ENCODE measurements at regions not wholly inside any gene's neighbourhood (a gene's known extent, or its start where the extent isn't known, plus 50 kb on each side); places are given as distances from the start of the nearest gene placed in this dataset.
"Not testable (repeated sequence)": the region's sequence is repeated elsewhere in the genome, so short reads cannot be mapped to it uniquely, and the experiment has no call there.

DNA sequence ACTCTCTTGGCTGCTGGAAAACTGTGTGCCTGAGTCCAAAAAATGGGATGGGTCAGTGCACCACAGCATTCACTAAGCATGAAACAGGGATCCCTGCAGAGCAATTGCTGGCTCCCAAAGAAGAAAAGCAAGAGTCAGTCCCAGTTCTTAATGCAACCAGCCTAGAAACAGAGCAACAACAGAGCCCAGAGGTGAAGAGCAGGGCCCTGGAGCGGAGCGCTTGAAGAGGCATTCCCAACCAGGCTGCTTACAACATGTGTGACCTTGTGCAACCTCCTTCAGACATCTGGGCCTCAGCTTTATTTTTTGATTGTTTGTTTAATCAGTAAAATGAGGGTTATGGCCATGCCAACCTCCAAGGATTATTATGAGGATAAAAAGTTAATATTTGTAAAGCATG, 543.7 kb upstream of the COBL start:
- DNase-seq (ENCODE audit: extremely low read depth in 1 of 2, low read depth in 1 of 2) = no peak

DNA sequence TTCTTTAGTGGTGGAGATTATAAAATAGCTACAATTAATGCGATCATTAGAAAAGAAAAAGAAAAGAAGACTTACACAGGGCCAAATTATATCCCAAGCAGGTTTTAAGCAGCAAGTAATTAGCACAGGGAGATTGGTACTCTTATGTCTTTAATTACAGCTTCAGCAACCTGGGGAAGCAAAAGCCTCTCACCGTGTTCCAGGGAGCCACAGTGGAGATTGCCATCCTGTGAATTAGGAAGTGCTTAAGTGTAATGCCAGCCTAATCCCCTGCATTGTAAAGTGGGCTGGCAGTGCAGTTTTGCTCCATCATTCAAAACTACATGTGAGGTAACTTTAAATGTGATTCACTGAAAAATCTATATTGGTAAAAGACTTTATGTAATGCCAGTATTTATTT, 533.5 kb upstream of the COBL start:
- no peak for DNase-seq (ENCODE audit: extremely low read depth in 1 of 2, low read depth in 1 of 2)

DNA sequence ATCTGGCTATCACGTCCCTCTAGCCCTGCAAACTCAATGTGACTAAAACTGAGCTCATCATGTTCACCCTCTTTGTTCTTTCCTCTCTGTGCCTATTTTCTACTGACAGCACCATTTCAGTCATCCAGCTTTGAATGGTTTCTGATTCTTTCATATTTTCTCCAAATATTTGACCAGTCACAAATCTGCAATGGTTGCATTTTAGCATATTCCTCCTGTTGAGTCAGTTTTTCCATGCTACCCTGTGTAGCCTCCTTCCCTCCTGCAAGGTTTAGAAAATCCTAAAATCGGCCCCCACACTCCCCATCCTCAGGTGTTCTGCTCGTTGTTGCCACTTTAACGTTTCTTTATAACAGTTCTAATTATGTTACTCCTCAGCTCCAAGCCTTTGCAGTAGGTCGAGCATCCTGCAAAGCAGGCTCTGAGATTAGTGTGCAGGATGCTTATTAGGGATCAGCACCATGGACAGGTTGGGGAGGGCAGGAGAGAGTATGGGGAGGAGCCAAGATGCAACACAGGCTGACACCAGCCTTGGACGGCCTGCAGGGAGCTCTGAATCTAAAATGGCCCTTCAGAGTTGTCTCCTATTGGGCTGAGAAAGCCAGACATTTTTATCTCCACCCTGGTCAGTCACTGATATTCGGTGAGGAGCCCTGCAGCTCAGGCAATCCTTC, 531.0 kb upstream of the COBL start:
- DNase-seq (ENCODE audit: extremely low read depth in 1 of 2, low read depth in 1 of 2) = no peak

DNA sequence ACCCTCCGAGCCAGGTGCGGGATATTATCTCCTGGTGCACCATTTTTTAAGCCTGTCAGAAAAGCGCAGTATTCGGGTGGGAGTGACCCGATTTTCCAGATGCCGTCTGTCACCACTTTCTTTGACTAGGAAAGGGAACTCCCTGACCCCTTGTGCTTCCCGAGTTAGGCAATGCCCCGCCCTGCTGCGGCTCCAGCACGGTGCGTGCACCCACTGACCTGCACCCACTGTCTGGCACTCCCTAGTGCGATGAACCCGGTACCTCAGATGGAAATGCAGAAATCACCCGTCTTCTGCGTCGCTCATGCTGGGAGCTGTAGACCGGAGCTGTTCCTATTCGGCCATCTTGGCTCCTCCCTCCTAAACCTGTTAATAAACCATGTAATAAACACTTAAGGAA, 522.5 kb upstream of the COBL start:
- not testable (repeated sequence) for DNase-seq (ENCODE audit: extremely low read depth in 1 of 2, low read depth in 1 of 2)

DNA sequence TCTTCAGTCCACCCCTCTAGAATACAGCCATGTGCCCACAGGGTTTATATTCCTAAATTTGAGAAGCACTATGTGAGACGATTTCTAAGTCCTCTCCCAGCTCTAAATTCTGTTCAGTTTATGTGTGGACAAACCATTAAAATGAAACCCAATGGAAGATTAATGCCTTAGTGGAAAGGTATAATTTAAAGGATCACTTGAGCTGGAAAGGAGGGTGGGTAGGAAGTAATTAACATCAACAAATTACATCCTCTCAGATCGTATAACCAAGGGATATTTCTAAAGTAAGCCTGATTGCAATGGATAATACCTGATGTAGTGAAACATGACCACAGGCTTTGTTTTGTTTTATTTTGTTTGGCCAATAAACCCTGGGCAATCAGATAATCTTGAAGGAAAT, 511.0 kb upstream of the COBL start:
- no peak for DNase-seq (ENCODE audit: extremely low read depth in 1 of 2, low read depth in 1 of 2)

DNA sequence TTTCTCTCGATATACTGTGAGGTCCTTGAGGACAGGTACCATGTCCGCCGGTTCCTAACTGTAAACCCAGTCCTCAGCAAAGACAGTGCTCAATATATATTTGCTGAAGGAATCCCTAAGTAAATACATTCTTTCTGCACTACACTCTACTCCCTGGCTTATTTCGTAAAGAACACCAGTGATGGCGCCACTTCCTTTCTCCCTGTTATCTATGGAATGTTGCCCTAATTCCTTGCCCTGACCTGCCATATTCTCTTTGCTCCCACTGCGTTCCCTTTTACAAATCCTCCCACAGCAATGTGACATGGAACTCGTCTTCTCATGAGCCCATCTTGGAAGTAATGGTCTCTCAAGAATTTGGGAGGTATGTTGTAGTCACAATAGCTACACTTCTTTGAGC, 507.4 kb upstream of the COBL start:
- DNase-seq (ENCODE audit: extremely low read depth in 1 of 2, low read depth in 1 of 2) = no peak

DNA sequence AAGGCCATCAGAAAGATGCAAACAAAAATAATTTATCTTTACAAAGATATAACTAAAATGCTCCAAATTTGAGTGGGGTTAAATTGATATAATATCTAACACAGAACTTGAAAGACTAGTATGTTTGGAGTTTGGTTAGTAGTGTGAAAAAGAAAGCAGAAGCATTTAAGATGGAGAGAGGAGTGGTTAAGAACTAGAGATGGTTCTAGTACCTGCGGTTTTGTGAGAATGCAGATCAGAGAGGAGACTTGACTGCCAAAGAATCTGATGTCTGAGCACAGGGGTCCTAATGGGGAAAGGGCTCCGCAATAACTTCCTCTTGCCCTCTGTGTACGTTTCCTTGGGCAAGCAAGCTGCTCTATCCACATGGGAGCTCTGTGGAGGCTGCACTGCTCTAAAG, 506.8 kb upstream of the COBL start:
- DNase-seq (ENCODE audit: extremely low read depth in 1 of 2, low read depth in 1 of 2) = no peak

DNA sequence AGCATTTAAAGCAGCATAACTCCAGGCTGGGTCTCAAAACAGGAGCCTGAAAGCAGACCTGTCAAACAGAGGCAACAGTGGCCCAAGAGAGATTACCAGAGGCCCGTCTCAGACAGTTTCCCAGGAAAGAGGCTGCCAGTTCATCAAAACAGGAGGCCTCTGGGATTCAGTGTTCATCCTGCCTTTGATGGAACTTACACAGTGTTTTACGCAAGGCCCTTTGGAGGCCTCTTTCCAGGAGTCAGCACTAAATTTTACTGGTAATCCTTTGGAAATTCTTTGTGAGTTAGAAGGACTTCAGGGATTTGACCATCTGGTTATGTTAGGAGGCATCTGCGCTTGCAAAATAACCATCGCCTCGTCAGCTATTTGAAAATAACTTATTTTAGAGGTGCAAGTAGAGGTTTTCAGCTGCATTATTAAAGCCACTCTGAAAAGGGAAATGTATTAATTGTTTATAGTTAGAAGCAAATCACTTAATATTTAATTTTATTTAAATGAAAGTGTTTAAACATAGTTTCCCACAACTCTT, 501.2 kb upstream of the COBL start:
- no peak for DNase-seq (ENCODE audit: extremely low read depth in 1 of 2, low read depth in 1 of 2)

DNA sequence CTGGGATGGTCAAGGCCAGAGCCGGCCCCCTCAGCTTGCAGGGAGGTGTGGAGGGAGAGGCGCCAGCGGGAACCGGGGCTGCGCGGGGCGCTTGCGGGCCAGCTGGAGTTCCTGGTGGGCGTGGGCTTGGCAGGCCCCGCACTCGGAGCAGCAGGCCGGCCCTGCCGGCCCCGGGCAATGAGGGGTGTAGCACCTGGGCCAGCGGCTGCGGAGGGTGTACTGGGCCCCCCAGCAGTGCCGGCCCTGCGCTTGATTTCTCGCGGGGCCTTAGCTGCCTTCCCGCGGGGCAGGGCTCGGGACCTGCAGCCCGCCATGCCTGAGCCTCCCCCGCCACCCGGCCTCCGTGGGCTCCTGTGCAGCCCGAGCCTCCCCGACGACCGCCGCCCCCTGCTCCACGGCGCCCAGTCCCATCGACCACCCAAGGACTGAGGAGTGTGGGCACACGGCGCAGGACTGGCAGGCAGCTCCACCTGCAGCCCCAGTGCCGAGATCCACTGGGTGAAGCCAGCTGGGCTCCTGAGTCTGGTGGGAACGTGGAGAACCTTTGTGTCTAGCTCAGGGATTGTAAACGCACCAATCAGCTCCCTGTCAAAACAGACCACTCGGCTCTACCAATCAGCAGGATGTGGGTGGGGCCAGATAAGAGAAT, 489.3 kb upstream of the COBL start:
- not testable (repeated sequence) for DNase-seq (ENCODE audit: extremely low read depth in 1 of 2, low read depth in 1 of 2)

DNA sequence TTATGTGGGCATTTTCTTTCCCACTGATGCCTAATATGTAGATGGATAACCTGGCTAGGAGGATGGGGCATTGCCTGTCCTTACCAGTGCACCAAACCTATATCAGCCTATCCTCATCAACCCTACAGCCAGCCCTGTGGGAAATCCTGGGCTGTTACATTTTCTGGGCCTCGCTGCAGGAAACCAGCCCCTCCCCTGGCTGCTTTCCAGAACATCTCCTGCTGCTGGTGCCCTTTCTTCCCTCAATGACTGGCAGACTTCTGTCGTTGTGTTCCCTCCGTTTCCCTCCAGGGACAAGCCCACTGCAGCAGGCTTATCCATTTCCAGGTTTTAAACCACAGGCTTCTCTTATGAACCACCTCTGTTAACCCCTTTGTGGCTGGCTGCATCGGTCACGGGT, 486.1 kb upstream of the COBL start:
- DNase-seq (ENCODE audit: extremely low read depth in 1 of 2, low read depth in 1 of 2) = no peak

DNA sequence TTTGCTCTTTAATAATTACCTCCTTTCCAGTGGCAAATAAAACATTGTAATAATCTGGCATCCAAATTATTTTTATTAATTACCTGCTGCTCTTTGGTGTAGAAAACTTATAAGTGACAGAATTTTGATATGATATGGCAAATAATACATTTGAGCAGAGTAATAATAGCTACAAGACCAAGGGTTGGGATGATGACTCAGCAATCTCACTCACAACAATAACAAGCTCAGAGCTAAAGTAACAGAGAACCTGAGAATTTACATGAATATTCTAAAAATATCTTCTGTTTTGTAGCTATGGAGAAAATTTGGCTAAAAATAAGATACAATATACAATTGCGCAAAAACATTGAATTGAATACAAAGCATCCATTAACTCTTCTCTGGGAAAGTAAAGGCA, 480.8 kb upstream of the COBL start:
- DNase-seq (ENCODE audit: extremely low read depth in 1 of 2, low read depth in 1 of 2) = no peak

DNA sequence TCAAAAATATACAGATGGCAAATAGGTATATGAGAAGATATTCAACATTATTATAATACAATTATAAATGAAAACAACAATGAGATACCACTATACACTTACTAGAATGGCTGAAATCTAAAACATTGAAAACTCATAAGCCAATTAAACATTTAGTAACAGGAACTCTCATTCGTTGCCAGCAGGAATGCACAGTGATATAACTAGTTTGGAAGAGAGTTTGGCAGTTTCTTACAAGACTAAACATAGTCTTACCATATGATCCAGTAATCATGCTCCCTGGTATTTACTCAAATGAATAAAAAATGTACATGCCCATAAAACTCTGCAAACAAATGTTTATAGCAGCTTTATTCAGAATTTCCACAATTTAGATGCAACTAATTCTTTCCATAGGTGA, 476.2 kb upstream of the COBL start:
- no peak for DNase-seq (ENCODE audit: extremely low read depth in 1 of 2, low read depth in 1 of 2)

DNA sequence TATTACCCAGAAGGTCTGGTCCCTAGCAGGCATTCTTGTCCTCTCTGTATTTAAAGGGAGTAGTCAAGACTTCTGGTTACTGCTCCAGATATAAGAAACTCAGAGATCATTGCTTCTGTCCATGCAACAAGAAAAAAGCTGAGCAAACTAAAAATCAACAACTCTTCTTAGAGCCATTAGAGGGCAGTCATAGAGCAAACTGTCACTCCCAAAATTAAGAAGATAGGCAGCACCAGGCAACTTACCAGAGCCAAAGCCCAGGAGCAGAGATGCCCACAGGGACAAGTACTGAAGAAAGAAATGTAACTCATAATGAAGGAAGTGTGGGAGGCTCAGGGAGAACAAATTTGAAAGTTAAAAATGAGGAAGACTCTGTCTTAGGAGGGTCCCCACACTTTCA, 472.9 kb upstream of the COBL start:
- no peak for DNase-seq (ENCODE audit: extremely low read depth in 1 of 2, low read depth in 1 of 2)

DNA sequence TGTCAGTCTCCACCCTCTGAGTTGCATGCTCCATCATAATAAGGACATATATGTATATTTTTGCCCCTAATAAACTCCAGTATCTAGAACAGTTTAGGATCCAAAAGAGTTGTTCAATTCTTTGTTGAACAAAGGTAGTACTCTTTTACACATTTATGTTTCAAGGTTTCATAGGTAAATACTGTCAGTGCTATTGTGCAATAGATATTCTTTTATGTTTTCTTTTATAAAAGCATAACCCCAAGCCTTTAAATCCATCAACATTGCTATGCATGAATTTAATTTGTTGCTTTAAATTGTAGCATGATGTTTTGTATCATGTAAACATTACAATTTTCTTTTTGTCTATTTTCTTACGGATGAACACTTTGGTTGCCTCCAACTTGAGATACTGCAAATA, 469.7 kb upstream of the COBL start:
- no peak for DNase-seq (ENCODE audit: extremely low read depth in 1 of 2, low read depth in 1 of 2)

DNA sequence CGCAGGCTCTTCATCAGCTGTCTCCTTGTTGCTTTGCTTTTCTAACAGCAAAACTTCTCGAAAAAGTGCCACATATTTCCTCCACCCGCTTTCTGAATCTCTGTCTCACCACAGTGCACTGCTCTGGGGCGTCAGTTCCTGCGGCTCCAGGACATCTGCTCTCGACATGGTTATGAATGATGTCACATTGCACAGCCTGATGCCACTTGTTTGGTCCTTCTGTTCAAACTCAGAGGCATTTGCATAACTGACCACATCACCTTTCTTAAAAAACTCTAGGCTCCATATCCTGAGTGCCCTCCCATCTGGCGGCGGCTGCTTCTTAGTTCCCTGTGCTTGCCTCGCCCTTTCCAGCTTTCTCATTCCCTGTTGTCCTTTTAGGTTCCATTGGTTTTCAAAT, 469.3 kb upstream of the COBL start:
- no peak for DNase-seq (ENCODE audit: extremely low read depth in 1 of 2, low read depth in 1 of 2)

DNA sequence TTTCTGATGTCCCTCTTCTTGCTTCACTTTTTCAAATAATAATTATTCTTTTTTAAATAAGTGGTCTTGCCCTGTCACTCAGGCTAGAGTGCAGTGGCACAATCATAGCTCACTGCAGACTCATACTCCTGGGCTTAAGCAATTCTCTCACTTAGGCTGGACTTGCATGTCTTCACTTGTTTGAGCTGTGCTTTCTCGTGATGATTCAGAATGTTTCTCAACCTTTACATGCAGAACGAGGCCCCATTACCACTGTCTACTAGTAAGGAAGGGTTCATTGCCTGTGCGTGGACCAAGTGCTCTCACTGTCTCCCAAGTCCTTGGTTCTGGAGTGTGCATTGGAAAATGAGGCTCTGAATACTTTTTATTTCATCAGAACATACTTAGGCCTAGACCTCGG, 468.6 kb upstream of the COBL start:
- no peak for DNase-seq (ENCODE audit: extremely low read depth in 1 of 2, low read depth in 1 of 2)

DNA sequence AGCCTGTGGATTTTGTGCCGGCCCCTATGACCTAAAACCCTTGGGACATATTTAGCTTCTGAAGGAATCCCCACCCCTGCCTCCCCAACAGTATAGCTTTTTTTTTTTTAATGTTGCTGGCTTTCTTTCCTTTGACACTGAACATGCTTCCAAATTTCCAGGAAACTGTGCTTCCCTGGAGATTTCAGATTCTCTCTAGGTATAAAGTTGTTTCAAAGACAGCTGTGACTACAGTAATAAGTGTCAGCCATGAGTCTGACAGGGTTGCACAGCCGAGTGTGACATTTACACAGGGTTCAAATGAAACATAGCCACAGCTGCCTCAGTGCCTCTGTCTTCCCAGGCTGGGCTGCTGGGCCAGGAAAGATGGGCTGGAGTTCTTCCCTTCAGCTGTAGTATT, 466.6 kb upstream of the COBL start:
- DNase-seq (ENCODE audit: extremely low read depth in 1 of 2, low read depth in 1 of 2) = no peak

DNA sequence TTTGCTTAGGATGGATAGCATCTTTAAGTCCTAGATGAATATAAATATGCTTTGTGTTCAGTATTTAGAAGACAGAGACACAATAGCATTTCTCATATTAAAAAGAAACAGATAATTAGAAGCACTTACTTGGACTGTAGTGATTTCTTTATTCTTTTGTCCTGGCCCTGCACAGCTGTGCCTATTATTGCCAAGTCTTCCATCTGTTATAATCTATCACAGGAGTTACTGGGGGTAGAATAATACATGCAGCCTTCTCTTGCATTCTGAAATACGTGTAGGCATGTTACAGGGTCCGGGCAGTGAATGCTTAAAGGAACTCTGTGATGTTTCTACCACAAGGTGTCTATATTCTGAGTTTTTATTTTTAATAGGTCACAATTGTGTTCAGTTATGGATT, 461.5 kb upstream of the COBL start:
- no peak for DNase-seq (ENCODE audit: extremely low read depth in 1 of 2, low read depth in 1 of 2)

DNA sequence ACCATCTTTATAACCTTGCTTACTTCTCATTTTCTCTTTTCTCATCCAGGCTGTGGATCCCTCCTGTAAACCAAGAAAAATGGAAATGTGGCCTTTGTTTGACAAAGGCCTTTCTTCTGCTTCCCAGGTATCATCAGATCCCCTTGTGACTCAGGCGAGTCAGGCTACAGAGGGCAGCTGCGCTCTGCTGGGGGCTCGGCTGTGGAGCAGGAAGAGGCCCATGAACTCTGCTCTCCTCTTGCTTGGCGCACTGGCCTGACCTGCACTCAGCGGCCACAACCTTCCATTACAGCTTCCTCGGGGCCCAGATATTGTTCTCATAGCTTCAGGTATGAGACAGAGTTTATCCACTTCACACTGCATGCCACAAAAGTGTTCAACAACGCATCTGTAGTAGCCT, 457.6 kb upstream of the COBL start:
- DNase-seq (ENCODE audit: extremely low read depth in 1 of 2, low read depth in 1 of 2) = no peak

DNA sequence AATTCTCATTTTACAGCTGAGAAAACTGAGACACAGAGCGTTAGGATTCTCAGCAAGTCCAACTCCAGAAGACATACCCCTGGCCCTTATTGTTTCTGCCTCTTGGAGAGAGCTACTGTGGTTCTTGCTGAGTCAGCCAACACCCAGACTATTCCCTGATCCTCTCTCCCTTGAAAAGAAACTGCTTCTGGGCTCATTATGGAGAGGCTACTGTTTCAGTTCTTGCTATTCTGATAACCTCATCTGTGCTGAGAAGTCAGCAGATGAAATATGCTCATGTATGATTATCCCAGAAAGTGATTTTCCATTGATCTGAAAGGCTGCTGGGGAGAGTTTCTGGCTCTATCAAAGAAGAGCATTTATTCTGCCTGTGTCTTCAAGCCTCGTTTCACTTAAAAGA, 455.6 kb upstream of the COBL start:
- DNase-seq (ENCODE audit: extremely low read depth in 1 of 2, low read depth in 1 of 2) = no peak

DNA sequence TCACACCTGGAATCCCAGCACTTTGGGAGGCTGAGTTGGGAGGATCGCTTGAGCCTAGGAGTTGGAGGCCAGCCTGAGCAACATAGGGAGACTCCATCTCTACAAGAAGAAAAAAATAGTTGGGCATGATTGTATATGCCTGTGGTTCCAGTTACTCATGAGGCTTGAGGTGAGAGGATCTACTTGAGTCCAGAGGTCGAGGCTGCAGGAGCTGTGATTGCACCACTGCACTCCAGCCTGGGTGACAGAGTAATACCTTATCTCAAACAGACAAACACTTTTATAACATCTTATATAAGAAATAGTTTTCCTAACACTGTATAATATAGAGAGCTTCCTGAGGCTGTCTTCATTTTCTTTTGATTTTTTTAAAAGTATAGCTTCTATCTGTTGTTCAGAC, 448.4 kb upstream of the COBL start:
- no peak for DNase-seq (ENCODE audit: extremely low read depth in 1 of 2, low read depth in 1 of 2)

DNA sequence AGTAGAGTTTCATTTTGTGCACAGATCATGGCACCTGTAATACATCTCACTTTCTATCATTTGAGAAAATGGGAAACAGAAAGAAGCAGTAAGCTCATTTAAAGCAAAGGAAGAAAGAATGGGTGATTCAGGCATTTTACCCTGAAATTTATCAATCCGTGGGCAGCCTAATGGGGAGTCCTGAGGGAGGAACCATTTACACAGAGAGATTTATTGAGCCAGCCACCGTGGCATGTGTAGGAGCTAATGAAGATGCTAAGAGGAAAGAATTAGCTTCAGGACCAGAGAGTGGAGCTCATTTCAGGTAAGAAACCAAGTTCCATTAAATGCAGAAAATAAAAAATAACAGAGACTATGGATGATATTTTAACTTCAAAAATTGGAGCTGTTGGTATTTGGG, 443.4 kb upstream of the COBL start:
- no peak for DNase-seq (ENCODE audit: extremely low read depth in 1 of 2, low read depth in 1 of 2)

DNA sequence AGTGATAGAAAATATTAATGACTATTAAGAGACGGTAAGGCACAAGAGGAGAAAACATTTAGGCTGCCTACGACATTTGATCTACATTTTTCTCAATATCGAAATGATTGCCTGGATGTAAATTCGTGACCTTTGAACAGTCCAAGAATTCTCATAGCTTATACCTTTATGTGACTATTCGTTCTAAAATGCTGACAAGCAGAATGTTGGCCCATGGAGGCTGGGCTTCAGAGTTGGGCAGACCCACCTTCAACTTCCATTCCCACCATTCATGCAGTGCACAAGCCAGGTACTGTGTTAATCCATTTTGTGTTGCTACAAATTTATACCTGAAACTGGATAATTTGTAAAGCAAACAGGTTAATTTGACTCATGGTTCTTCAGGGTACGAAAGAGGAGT, 441.4 kb upstream of the COBL start:
- no peak for DNase-seq (ENCODE audit: extremely low read depth in 1 of 2, low read depth in 1 of 2)
